H1 (cell line): ENCODE measurements at regions not wholly inside any gene's neighbourhood (a gene's known extent, or its start where the extent isn't known, plus 50 kb on each side); places are given as distances from the start of the nearest gene placed in this dataset.

Experiments
- CTCF ChIA-PET: fragments of 300-600 bp; sonication (Branson Sonifier 250); formaldehyde crosslinking; loops from one replicate; lab custom pipeline; 2021; ENCODE audit not compliant: partially characterized antibody; lab: Charles Lee
- POLR2A ChIA-PET: fragments of 300-600 bp; sonication (Branson Sonifier 250); formaldehyde crosslinking; loops from one replicate; lab custom pipeline; 2021; ENCODE audit warnings: inconsistent platforms; ENCODE audit not compliant: partially characterized antibody; lab: Charles Lee
- DNase-seq, 2 experiments: peaks; one replicate each; pipeline versions ENCODE4 v3.0.0 to v3.0.0-alpha.2; 2010 to 2022; ENCODE audit warnings: low spot score in 2 of 2, low read depth in 1 of 2, mixed read lengths in 1 of 2
- FAIRE-seq: peaks from 2 replicates; lab custom pipeline; 2011; peaks lifted over from hg19 to GRCh38; lab: Jason Lieb, UNC
- H2AFZ ChIP-seq: 2 replicates; pipeline ENCODE4 v1.8.1; 2012; ENCODE audit warnings: low read length, inconsistent platforms
- H2AK5ac ChIP-seq: 2 replicates; pipeline ENCODE4 v1.6.1; 2013; ENCODE audit warnings: low read depth, low read length
- H2BK120ac ChIP-seq: replicated peaks from 2 replicates; pipeline ENCODE3; 2013; ENCODE audit warnings: low read depth, low read length, inconsistent platforms
- H2BK12ac ChIP-seq: 2 replicates; pipeline ENCODE4 v1.6.1; 2013; ENCODE audit warnings: low read depth, low read length
- H2BK15ac ChIP-seq: 2 replicates; pipeline ENCODE4 v1.6.1; 2013; ENCODE audit warnings: low read length
- H2BK20ac ChIP-seq: 2 replicates; pipeline ENCODE4 v1.6.1; 2013; ENCODE audit warnings: low read length
- H2BK5ac ChIP-seq: 2 replicates; pipeline ENCODE4 v1.6.1; 2013; ENCODE audit warnings: low read depth, low read length
- H3K14ac ChIP-seq: 2 replicates; pipeline ENCODE4 v1.6.1; 2013; ENCODE audit warnings: inconsistent platforms; ENCODE audit not compliant: insufficient read length
- H3K18ac ChIP-seq: 2 replicates; pipeline ENCODE4 v1.6.1; 2013; ENCODE audit warnings: low read length; ENCODE audit errors: extremely low read depth
- H3K23ac ChIP-seq: 2 replicates; pipeline ENCODE4 v1.6.1; 2013; ENCODE audit warnings: inconsistent platforms; ENCODE audit not compliant: insufficient read length
- H3K23me2 ChIP-seq: 2 replicates; pipeline ENCODE4 v1.6.1; 2013; ENCODE audit warnings: low read depth, low read length
- H3K27ac ChIP-seq: 2 replicates; pipeline ENCODE4 v1.6.1; 2011; ENCODE audit warnings: low read depth, low read length, inconsistent platforms
- H3K27me3 ChIP-seq, 4 experiments: replicated peaks in 1 of 4; 1 replicate in 1 of 4; 2 replicates in 3 of 4; pipeline versions ENCODE4 v1.6.1 to v1.8.1; 2011 to 2013; ENCODE audit warnings: low read length in 3 of 4, mild to moderate bottlenecking in 3 of 4, inconsistent platforms in 2 of 4, mixed read lengths in 2 of 4, moderate library complexity in 1 of 4; ENCODE audit not compliant: control insufficient read depth in 3 of 4, insufficient read depth in 3 of 4; ENCODE audit errors: extremely low read depth in 1 of 4
- H3K36me3 ChIP-seq, 4 experiments: 2 replicates each; pipeline versions ENCODE4 v1.6.1 to v1.8.1; 2011 to 2013; ENCODE audit warnings: mild to moderate bottlenecking in 4 of 4, low read length in 3 of 4, moderate library complexity in 2 of 4, control low read depth in 1 of 4, inconsistent platforms in 1 of 4; ENCODE audit not compliant: insufficient read depth in 4 of 4, control insufficient read depth in 2 of 4
- H3K4ac ChIP-seq: replicated peaks from 2 replicates; pipeline ENCODE3; 2013; ENCODE audit warnings: low read length, low read depth, mixed read lengths, inconsistent platforms; ENCODE audit not compliant: insufficient read length
- H3K4me1 ChIP-seq, 4 experiments: replicated peaks in 1 of 4; 1 replicate in 1 of 4; 2 replicates in 3 of 4; pipeline versions ENCODE4 v1.6.1 to v1.8.1; 2011 to 2013; ENCODE audit warnings: low read length in 3 of 4, inconsistent platforms in 2 of 4, mixed read lengths in 1 of 4; ENCODE audit not compliant: insufficient read depth in 4 of 4, control insufficient read depth in 3 of 4
- H3K4me2 ChIP-seq, 2 experiments: 2 replicates each; pipeline versions ENCODE4 v1.6.1 to v1.8.1; 2011 to 2013; ENCODE audit warnings: low read depth in 2 of 2, low read length in 2 of 2, control low read depth in 1 of 2, inconsistent platforms in 1 of 2, mild to moderate bottlenecking in 1 of 2; ENCODE audit not compliant: insufficient read depth in 1 of 2
- H3K4me3 ChIP-seq, 4 experiments: fragments of 200-600, 300-600 bp in 1 of 4; sonication (generic), shearing (Covaris generic), sonication (Bioruptor Twin) in 1 of 4; 2 replicates each; pipeline versions ENCODE4 v1.5.1 to v1.8.1; 2011 to 2016; ENCODE audit warnings: low read length in 4 of 4, low read depth in 3 of 4, control low read depth in 2 of 4, inconsistent platforms in 2 of 4, mild to moderate bottlenecking in 2 of 4, mixed read lengths in 1 of 4, moderate library complexity in 1 of 4; ENCODE audit not compliant: insufficient read depth in 2 of 4; ENCODE audit errors: extremely low read depth in 1 of 4
- H3K56ac ChIP-seq: replicated peaks from 2 replicates; pipeline ENCODE3; 2013; ENCODE audit warnings: low read depth, mild to moderate bottlenecking, mixed read lengths, low read length, inconsistent platforms; ENCODE audit not compliant: insufficient read length
- H3K79me1 ChIP-seq: 2 replicates; pipeline ENCODE4 v1.6.1; 2013; ENCODE audit warnings: low read depth, low read length, control low read depth
- H3K79me2 ChIP-seq, 2 experiments: 2 replicates each; pipeline versions ENCODE4 v1.6.1 to v1.8.1; 2012 to 2013; ENCODE audit warnings: low read length in 2 of 2, mild to moderate bottlenecking in 2 of 2, inconsistent platforms in 1 of 2; ENCODE audit not compliant: insufficient read depth in 2 of 2, control insufficient read depth in 1 of 2
- H3K9ac ChIP-seq, 4 experiments: replicated peaks in 1 of 4; 1 replicate in 1 of 4; 2 replicates in 3 of 4; pipeline versions ENCODE4 v1.6.1 to v1.8.1; 2011 to 2013; ENCODE audit warnings: low read depth in 3 of 4, low read length in 3 of 4, control low read depth in 2 of 4, mild to moderate bottlenecking in 2 of 4, moderate library complexity in 2 of 4, inconsistent platforms in 1 of 4; ENCODE audit errors: extremely low read depth in 1 of 4
- H3K9me3 ChIP-seq, 2 experiments: 2 replicates each; pipeline versions ENCODE4 v1.6.1 to v1.8.1; 2012 to 2013; ENCODE audit warnings: mild to moderate bottlenecking in 2 of 2, moderate library complexity in 2 of 2, control low read depth in 1 of 2, inconsistent platforms in 1 of 2, low read depth in 1 of 2, low read length in 1 of 2, mixed read lengths in 1 of 2; ENCODE audit not compliant: insufficient read depth in 2 of 2
- H4K20me1 ChIP-seq, 2 experiments: replicated peaks in 1 of 2; 2 replicates each; pipeline versions ENCODE3 to v1.8.1; 2011 to 2013; ENCODE audit warnings: inconsistent platforms in 2 of 2, low read length in 2 of 2, mild to moderate bottlenecking in 1 of 2; ENCODE audit not compliant: insufficient read depth in 2 of 2, control insufficient read depth in 1 of 2
- H4K5ac ChIP-seq: 2 replicates; pipeline ENCODE4 v1.6.1; 2013; ENCODE audit warnings: low read length, low read depth, mixed read lengths, inconsistent platforms; ENCODE audit not compliant: insufficient read length
- H4K8ac ChIP-seq: 2 replicates; pipeline ENCODE4 v1.8.0; 2013; ENCODE audit warnings: mild to moderate bottlenecking, moderate library complexity, low read length, inconsistent platforms; ENCODE audit not compliant: insufficient read depth; ENCODE audit errors: extremely low read depth
- H4K91ac ChIP-seq: replicated peaks from 2 replicates; pipeline ENCODE3; 2013; ENCODE audit warnings: low read length, mixed read lengths, inconsistent platforms; ENCODE audit not compliant: insufficient read length
- RBBP5 ChIP-seq: IDR thresholded peaks from 2 replicates; pipeline ENCODE4 v1.7.1; 2012; ENCODE audit warnings: low read depth, mild to moderate bottlenecking, inconsistent platforms, low read length, moderate library complexity, borderline replicate concordance
- WGBS, 2 experiments: shearing (Covaris generic) in 1 of 2; methylation state at CpG; one replicate each; pipeline versions ENCODE4 v1.1.6 to v1.1.7; 2013 to 2015; ENCODE audit warnings: low lambda C conversion rate in 2 of 2, mixed read lengths in 2 of 2, inconsistent platforms in 1 of 2, low coverage in 1 of 2, missing lambda C conversion rate in 1 of 2; ENCODE audit not compliant: insufficient replicate concordance in 2 of 2, insufficient coverage in 1 of 2, insufficient read length in 1 of 2; ENCODE audit errors: extremely low coverage in 1 of 2, missing lambda C conversion rate in 1 of 2; 5-methylcytosine and 5-hydroxymethylcytosine counted together

DNA sequence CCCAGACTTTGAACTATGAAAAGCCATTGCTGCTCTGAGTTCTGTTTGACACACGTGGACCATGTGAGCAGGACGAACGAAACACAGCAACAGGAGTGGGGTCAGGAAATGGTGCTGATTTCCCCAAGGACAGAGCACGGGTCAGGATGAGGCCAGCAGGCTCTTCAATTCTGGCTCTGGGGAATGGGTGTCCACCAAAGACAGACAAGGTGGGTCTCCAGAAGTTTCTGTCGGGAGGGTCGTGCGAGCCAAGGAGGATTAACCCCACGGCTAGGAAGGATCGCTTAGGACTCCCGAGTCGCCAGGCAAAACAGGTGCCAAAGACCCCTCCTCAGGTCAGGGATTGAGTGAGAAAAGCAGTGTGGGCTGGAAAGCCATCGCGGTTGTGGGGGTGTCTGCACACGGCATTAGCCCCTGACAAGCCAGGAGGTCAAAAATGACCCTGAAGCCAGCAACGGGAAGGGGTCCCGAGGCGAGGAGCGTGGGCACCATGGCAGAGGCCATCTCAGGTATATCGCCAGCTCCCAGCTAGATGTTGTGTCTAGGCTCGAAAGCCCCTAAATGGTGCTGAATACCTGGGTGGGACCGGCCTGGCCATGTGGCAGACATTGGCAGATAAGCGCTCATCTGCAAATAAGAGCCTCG lies 213.9 kb upstream of the SALL3 start:
- Histone ChIP-seq H3K14ac (no peak overlapping the region), H4K91ac (no peak overlapping the region), H3K79me1 (no peaks in the 10 kb centered on the region), H2AFZ (no peak overlapping the region), H3K4me1 (peaks cover 0 to 21% (median 4%) of the 10 kb centered on the region in 4 experiments; a peak in 4 of 7 replicates), H3K56ac (no peak overlapping the region), H4K8ac (peak overlapping the region; percentile 31; the same call in 1 of the 2 replicates), H3K27ac (no peak overlapping the region), H4K5ac (no peak overlapping the region), H3K4me3 (no peak overlapping the region), H3K36me3 (no peaks in the 10 kb centered on the region), H2BK20ac (no peak overlapping the region), H3K23me2 (no peaks in the 10 kb centered on the region), H3K79me2 (no peaks in the 10 kb centered on the region), H4K20me1 (no peaks in the 10 kb centered on the region), H3K9me3 (no peaks in the 10 kb centered on the region), H2AK5ac (no peak overlapping the region), H3K23ac (no peak overlapping the region), H2BK12ac (0 out of 2 replicates have a peak overlapping the region, but pooled peaks have one; percentile 50), H3K18ac (no peak overlapping the region), H2BK15ac (no peak overlapping the region), H2BK120ac (no peak overlapping the region), H3K4ac (no peak overlapping the region), H2BK5ac (no peak overlapping the region), H3K27me3 (no peaks in the 10 kb centered on the region; a peak in 1 of 7 replicates), H3K9ac (no peak overlapping the region), H3K4me2 (no peak overlapping the region)
- ChIA-PET POLR2A (no interaction called here), CTCF (no interaction called here)
- DNase-seq (no peak), FAIRE-seq (no peak)
- 91% methylated on average over 23 of the region's 23 CpGs; no CpG with 5 or more reads in 1 of the 2 experiments for WGBS, 2 experiments
- TF ChIP-seq RBBP5 = no peak
